22Rv1 (cell line): ENCODE measurements at regions not wholly inside any gene's neighbourhood (a gene's known extent, or its start where the extent isn't known, plus 50 kb on each side); places are given as distances from the start of the nearest gene placed in this dataset.

Source experiments
- ZFX ChIP-seq: fragments of 450-650 bp; IDR thresholded peaks from 2 replicates; pipeline ENCODE4 v1.6.1; 2017; ENCODE audit warnings: antibody characterized with exemption, borderline replicate concordance
- TF ChIP-seq, protein P1 (sequence below): fragments of 450-650 bp; IDR thresholded peaks from 2 replicates; pipeline ENCODE4 v1.5.1; 2017; ENCODE audit warnings: mild to moderate bottlenecking

DNA sequence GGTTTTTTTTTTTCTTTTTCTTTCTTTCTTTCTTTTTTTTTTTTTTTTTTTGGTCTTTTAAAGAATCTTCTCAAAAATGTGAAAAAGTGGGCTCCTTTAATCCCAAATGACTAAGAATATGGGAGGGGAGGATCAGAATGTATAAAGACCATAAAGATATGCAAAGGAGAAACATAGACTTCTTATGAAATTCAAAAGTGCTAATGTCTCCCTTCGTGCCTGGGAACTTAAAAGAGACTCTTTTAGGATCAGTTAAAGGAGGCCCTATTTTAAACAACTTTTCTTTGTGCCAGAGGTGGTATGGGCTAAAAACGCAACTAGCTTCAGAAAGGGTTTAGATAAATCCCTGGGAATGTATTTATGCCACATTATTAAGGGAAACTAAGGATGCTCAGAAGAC is 54.2 kb upstream of the KAZN start:
- TF ChIP-seq, protein P1, sequence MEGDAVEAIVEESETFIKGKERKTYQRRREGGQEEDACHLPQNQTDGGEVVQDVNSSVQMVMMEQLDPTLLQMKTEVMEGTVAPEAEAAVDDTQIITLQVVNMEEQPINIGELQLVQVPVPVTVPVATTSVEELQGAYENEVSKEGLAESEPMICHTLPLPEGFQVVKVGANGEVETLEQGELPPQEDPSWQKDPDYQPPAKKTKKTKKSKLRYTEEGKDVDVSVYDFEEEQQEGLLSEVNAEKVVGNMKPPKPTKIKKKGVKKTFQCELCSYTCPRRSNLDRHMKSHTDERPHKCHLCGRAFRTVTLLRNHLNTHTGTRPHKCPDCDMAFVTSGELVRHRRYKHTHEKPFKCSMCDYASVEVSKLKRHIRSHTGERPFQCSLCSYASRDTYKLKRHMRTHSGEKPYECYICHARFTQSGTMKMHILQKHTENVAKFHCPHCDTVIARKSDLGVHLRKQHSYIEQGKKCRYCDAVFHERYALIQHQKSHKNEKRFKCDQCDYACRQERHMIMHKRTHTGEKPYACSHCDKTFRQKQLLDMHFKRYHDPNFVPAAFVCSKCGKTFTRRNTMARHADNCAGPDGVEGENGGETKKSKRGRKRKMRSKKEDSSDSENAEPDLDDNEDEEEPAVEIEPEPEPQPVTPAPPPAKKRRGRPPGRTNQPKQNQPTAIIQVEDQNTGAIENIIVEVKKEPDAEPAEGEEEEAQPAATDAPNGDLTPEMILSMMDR: no peak
- TF ChIP-seq ZFX: no peak
